22Rv1 (cell line): ENCODE measurements at regions not wholly inside any gene's neighbourhood (a gene's known extent, or its start where the extent isn't known, plus 50 kb on each side); places are given as distances from the start of the nearest gene placed in this dataset.

ENCODE experiments used
- H3K27ac ChIP-seq: fragments of 450-650 bp; 2 replicates; pipeline ENCODE4 v1.5.1; 2017
- ZFX ChIP-seq: fragments of 450-650 bp; IDR thresholded peaks from 2 replicates; pipeline ENCODE4 v1.6.1; 2017; ENCODE audit warnings: antibody characterized with exemption, borderline replicate concordance
- TF ChIP-seq, protein P1 (sequence below): fragments of 450-650 bp; IDR thresholded peaks from 2 replicates; pipeline ENCODE4 v1.5.1; 2017; ENCODE audit warnings: mild to moderate bottlenecking

DNA sequence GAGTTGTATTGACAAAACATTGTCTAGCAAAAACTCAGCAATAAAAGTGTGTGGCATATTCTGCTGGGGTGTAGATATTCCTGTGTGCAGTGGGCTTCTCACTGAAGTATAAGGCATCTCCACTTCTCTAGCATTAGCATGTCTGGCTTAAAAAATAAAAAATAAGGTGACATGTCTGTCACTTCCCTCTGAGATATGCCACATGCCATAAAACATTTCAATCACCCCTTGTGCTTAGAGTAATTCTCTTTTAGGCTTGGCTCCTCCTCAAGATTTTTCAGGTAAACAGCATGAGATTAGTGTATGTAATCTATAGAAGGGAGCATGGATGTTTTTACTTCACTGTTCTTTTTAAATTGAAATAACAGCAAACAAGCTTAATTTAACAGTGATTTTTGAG lies 194.4 kb upstream of the SNX7 start:
- TF ChIP-seq, protein P1, sequence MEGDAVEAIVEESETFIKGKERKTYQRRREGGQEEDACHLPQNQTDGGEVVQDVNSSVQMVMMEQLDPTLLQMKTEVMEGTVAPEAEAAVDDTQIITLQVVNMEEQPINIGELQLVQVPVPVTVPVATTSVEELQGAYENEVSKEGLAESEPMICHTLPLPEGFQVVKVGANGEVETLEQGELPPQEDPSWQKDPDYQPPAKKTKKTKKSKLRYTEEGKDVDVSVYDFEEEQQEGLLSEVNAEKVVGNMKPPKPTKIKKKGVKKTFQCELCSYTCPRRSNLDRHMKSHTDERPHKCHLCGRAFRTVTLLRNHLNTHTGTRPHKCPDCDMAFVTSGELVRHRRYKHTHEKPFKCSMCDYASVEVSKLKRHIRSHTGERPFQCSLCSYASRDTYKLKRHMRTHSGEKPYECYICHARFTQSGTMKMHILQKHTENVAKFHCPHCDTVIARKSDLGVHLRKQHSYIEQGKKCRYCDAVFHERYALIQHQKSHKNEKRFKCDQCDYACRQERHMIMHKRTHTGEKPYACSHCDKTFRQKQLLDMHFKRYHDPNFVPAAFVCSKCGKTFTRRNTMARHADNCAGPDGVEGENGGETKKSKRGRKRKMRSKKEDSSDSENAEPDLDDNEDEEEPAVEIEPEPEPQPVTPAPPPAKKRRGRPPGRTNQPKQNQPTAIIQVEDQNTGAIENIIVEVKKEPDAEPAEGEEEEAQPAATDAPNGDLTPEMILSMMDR = no peak
- TF ChIP-seq ZFX = no peak
- no peak overlapping the region for H3K27ac ChIP-seq

- H3K27ac ChIP-seq = no peak overlapping the region
- TF ChIP-seq, protein P1 = no peak
- TF ChIP-seq ZFX = no peak
Measured at GRCh38 chr1:98461873-98462385, 199.6 kb upstream of the SNX7 start.

DNA sequence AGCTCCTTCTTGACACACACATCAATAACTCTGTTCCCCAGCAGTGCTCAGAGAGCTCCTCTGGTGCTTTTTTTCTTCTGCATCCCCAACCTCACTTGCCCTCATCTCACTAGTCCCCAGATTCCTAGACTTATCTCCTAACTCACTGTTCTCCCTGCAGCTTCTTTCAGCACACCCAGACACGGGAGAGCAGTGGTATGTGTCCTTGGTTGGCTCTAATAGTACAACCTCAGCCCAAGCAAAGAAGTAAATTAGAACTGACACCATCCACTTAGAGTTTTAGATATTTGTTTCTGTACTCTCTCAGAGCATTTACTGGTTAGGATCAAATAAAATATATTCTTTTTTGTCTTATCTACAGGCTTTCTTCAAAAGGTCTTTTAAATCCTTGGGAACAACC lies 201.4 kb upstream of the SNX7 start:
- TF ChIP-seq, protein P1 = no peak
- no peak for TF ChIP-seq ZFX
- H3K27ac ChIP-seq = no peak overlapping the region

DNA sequence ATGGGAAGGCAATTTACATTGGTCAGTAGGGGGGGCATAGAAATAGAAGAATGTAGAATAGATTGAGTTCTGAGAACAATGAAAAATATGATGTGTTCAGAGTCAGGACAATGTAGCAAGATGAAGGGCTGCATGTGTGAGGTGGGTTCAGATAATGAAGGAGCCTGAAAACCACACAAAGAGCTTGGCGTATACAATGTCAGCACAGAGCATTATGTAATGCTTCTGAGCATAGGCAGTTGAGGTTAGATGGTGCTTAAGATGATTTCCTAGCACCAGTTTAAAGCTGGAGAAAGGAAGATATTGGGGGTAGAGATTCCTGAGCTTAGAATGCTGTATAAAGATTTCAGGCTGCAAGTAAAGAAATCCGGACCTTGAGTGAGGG lies 202.0 kb upstream of the SNX7 start:
- TF ChIP-seq ZFX = no peak
- TF ChIP-seq, protein P1 = no peak
- no peak overlapping the region for H3K27ac ChIP-seq

DNA sequence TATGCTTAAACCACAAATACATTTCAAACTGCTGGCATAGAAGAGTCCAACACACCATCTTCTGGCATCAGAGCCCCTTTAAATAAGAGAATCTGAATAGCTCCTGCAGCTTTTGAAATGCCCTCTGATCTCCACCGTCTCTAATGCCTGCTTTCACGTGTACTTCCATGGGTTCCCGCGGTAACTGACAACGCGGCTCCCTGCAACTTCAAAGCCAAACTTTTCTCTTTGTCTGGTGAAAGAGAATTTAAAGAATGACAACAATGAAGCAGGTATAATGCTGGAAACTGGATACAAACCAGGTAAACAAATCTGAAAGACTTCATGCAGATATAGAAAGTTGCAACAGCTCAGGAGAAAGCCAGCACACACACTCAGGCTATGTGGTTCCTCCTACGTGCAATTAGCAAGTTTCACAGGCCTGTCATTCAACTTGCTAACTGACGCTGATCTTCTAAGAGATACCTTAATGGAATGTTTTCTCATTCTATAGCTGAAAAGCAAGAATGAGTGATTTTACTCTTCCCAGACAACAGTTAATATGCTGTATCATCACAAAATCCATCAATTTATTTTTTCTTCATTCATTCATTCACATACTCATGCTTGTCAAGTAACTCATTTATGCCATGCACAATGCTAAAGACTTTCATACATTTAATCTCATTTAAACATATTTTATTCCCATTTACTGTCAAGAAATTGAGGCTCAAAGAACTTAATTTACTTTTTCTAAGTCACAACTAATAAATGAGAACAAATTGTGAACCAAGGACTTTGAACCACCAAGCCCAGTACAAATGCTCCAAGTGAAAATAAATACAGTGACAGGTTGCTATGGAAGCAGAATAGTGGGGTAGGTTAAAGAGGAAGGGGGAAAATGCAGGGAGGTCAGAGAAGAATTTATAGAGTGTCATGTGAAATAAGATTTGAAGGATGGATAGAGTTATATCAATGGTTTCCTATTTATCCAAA lies 202.7 kb upstream of the SNX7 start:
- TF ChIP-seq, protein P1 = no peak
- no peak for TF ChIP-seq ZFX
- no peak overlapping the region for H3K27ac ChIP-seq

- TF ChIP-seq, protein P1 = no peak
- TF ChIP-seq ZFX = no peak
- no peak overlapping the region for H3K27ac ChIP-seq
Measured at GRCh38 chr1:98457248-98457647, 204.3 kb upstream of the SNX7 start.

DNA sequence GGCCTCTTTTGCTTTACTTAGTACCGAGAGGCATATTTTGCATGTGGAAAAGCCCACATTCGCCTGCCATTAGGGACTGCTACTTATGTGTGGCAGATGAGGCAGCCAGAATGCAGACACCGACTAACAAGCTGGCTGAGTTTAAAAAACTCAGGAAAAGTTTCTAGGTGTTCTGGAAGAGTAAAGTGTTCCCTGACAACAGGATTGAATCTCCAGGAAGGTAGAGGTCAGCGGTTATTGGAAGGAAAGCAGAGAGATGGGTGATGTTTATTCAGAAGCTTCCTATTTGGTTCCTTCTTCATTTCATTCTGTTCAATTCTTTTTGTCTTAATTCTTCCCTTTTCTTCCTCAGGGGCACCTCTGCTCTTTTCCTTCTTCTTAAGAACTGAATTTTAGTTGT lies 206.9 kb upstream of the SNX7 start:
- no peak for TF ChIP-seq ZFX
- TF ChIP-seq, protein P1 = no peak
- H3K27ac ChIP-seq = no peak overlapping the region
